Breast epithelium (tissue), 4 donors: ENCODE measurements at regions not wholly inside any gene's neighbourhood (a gene's known extent, or its start where the extent isn't known, plus 50 kb on each side); places are given as distances from the start of the nearest gene placed in this dataset.

ENCODE experiments used
- DNase-seq, 2 donors: peaks; one replicate each; pipeline ENCODE4 v3.0.0-alpha.2; 2019; ENCODE audit warnings: low spot score in 2 of 2
- H3K27ac ChIP-seq, 2 donors: fragments of 200-600 bp; sonication (generic) in 1 of 2; one replicate each; pipeline ENCODE4 v1.5.1; 2016 to 2019; ENCODE audit warnings: mild to moderate bottlenecking in 1 of 2
- H3K27me3 ChIP-seq, 2 donors: fragments of 200-600 bp; sonication (generic) in 1 of 2; one replicate each; pipeline versions ENCODE4 v1.5.1 to v1.6.0; 2017 to 2019; ENCODE audit warnings: control low read depth in 1 of 2, mild to moderate bottlenecking in 1 of 2
- H3K36me3 ChIP-seq: fragments of 200-600 bp; one replicate; pipeline ENCODE4 v1.5.1; 2019
- H3K4me1 ChIP-seq, 2 donors: fragments of 200-600 bp; sonication (generic); one replicate each; pipeline ENCODE4 v1.5.1; 2016 to 2019; ENCODE audit warnings: control low read depth in 1 of 2
- H3K4me3 ChIP-seq, 3 donors: fragments of 200-600 bp; sonication (generic); 1 replicate in 2 of 3; 2 replicates in 1 of 3; pipeline ENCODE4 v1.5.1; 2016 to 2019; ENCODE audit warnings: mild to moderate bottlenecking in 3 of 3, moderate library complexity in 2 of 3
- H3K9me3 ChIP-seq, 2 donors: fragments of 200-600 bp; sonication (generic) in 1 of 2; one replicate each; pipeline ENCODE4 v1.5.1; 2016 to 2019; ENCODE audit warnings: control low read depth in 1 of 2
- POLR2A ChIP-seq: fragments of 450-650 bp; IDR thresholded peaks from one replicate; pipeline ENCODE4 v1.6.1; 2016; ENCODE audit warnings: antibody characterized with exemption, mild to moderate bottlenecking, moderate library complexity
- POLR2AphosphoS5 ChIP-seq, 3 donors: sonication (generic); formaldehyde crosslinking; IDR thresholded peaks; one replicate each; pipeline ENCODE4 v1.6.1; 2017; ENCODE audit warnings: antibody characterized with exemption in 3 of 3
- intact Hi-C: fragments of 100-400 bp; cut with DNase I; formaldehyde crosslinking; loops from one replicate; pipeline ENCODE4 v1.15.1; 2023; ENCODE audit warnings: low total_unique reads
- TF ChIP-seq, protein P1 (sequence below), 3 donors: fragments of 450-650 bp; IDR thresholded peaks; one replicate each; pipeline ENCODE4 v1.5.1; 2016 to 2017; ENCODE audit warnings: antibody characterized with exemption in 3 of 3, mild to moderate bottlenecking in 3 of 3, moderate library complexity in 3 of 3

DNA sequence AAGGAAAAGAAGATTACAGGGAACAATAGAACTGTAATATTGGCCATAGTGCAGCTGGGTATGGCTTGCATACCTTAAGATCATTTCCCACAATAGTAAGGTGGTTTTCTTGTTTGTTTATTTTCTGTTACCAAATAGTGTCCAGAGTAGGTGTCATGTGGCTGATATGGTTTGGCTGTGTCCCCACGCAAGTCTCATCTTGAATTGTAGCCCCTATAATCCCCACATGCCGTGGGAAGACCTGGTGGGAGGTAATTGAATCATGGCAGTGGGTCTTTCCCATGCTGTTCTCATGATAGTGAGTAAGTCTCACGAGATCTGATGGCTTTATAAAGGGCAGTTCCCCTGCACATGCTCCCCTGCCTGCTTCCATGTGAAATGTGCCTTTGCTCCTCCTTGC is 190.1 kb downstream of the ICOS start:
- Histone ChIP-seq H3K9me3 (no peaks in the 10 kb centered on the region), H3K4me3 (no peak overlapping the region), H3K4me1 (no peaks in the 10 kb centered on the region), H3K27me3 (no peaks in the 10 kb centered on the region), H3K27ac (no peak overlapping the region), H3K36me3 (no peaks in the 10 kb centered on the region)
- intact Hi-C loops = loop anchor here (10.0 kb wide), 1 partner anchor 228 kb away; no protein-coding TSS in a partner anchor
- DNase-seq = no peak
- TF ChIP-seq POLR2A (no peak), POLR2AphosphoS5 (IDR thresholded peaks at IDR 0.05) (no peak)
- TF ChIP-seq, protein P1, sequence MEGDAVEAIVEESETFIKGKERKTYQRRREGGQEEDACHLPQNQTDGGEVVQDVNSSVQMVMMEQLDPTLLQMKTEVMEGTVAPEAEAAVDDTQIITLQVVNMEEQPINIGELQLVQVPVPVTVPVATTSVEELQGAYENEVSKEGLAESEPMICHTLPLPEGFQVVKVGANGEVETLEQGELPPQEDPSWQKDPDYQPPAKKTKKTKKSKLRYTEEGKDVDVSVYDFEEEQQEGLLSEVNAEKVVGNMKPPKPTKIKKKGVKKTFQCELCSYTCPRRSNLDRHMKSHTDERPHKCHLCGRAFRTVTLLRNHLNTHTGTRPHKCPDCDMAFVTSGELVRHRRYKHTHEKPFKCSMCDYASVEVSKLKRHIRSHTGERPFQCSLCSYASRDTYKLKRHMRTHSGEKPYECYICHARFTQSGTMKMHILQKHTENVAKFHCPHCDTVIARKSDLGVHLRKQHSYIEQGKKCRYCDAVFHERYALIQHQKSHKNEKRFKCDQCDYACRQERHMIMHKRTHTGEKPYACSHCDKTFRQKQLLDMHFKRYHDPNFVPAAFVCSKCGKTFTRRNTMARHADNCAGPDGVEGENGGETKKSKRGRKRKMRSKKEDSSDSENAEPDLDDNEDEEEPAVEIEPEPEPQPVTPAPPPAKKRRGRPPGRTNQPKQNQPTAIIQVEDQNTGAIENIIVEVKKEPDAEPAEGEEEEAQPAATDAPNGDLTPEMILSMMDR (IDR thresholded peaks at IDR 0.05) = no peak

DNA sequence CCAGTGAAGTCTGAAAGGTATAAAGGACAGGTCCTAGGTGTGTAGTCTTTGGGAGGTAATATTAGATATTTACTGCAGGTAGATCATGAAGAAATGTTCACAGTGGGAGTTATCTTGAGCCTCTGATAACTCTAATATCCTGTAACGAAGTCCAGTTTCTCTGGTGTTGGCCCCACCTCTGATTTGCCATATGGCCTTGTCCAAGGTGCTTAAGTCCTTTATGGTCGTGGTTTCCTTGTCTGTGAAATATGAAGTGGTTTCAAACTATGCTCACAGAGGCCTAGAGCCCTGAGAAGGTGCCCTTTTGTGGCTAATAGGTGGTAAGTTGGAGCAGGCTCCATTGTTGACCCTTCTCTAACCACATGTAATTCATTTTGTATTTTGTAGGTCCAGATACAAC is 190.7 kb downstream of the ICOS start:
- no peak for TF ChIP-seq POLR2AphosphoS5 (IDR thresholded peaks at IDR 0.05)
- no peak for TF ChIP-seq POLR2A
- TF ChIP-seq, protein P1 (IDR thresholded peaks at IDR 0.05) = no peak
- Histone ChIP-seq H3K9me3 (no peaks in the 10 kb centered on the region), H3K36me3 (no peaks in the 10 kb centered on the region), H3K27ac (no peak overlapping the region), H3K4me1 (no peaks in the 10 kb centered on the region), H3K27me3 (no peaks in the 10 kb centered on the region), H3K4me3 (no peak overlapping the region)
- intact Hi-C loops = loop anchor here (10.0 kb wide), 1 partner anchor 228 kb away; no protein-coding TSS in a partner anchor
- DNase-seq = no peak

DNA sequence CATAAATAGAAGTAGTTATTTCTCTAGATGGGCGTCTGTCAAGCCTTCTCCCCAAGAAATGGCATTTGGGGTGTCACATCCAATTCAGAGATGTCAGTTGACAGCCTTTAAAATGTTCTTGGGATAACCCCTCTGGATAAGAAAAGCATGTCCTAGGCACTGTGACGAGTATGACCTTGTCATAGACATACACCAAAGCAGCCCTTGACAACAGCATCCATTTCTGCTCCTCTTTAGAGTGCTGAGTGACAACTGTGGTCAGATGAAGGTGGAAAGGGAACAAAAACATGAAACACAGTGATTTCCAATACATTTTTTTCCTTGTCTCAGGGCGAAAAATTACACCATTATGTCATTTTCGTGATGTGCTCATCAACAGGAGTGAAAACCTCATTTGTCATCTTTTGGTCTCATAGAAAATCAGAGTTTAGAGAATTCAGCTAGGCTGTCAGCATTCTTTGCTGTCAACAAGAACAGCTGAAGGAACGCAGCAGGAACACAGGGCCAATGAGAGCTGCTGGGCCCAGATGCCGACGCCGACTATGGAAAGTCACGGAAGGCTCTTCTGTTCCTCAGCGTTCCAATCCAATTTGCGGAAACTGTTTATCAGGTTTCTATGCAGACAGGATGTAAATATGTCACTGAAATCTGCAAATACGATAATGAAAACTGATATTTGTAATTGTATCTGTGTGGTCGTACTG is 193.2 kb downstream of the ICOS start:
- Histone ChIP-seq H3K36me3 (no peaks in the 10 kb centered on the region), H3K4me1 (no peaks in the 10 kb centered on the region), H3K4me3 (no peak overlapping the region), H3K27ac (no peak overlapping the region), H3K27me3 (no peaks in the 10 kb centered on the region), H3K9me3 (no peaks in the 10 kb centered on the region)
- no peak for DNase-seq
- TF ChIP-seq POLR2A = no peak
- no peak for TF ChIP-seq POLR2AphosphoS5 (IDR thresholded peaks at IDR 0.05)
- TF ChIP-seq, protein P1 (IDR thresholded peaks at IDR 0.05) = no peak
- intact Hi-C loops = loop anchor here (10.0 kb wide), 1 partner anchor 225 kb away; no protein-coding TSS in a partner anchor

DNA sequence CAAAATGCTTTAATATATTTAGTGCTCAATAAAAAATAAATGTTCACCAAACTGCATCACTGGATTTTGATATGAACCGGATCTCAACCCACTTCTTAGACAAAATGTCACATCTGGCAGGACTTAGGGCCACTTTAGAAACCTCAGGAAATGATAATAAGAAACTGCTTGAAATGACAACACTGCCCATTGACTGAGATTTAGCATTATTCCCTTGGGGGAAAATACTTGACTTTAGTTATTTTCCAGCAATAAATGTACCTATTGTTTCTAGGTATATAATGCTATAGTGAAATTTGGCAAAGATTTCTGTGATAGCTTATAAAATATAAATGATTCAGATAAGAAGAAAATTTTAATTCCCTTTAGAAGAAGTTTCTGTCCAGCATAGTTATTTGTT is 195.1 kb downstream of the ICOS start:
- Histone ChIP-seq H3K27me3 (no peaks in the 10 kb centered on the region), H3K9me3 (no peaks in the 10 kb centered on the region), H3K36me3 (no peaks in the 10 kb centered on the region), H3K4me3 (no peak overlapping the region), H3K4me1 (no peaks in the 10 kb centered on the region), H3K27ac (no peak overlapping the region)
- no peak for DNase-seq
- TF ChIP-seq, protein P1 (IDR thresholded peaks at IDR 0.05) = no peak
- TF ChIP-seq POLR2A = no peak
- TF ChIP-seq POLR2AphosphoS5 (IDR thresholded peaks at IDR 0.05) = no peak
- intact Hi-C loops = no loop called here

DNA sequence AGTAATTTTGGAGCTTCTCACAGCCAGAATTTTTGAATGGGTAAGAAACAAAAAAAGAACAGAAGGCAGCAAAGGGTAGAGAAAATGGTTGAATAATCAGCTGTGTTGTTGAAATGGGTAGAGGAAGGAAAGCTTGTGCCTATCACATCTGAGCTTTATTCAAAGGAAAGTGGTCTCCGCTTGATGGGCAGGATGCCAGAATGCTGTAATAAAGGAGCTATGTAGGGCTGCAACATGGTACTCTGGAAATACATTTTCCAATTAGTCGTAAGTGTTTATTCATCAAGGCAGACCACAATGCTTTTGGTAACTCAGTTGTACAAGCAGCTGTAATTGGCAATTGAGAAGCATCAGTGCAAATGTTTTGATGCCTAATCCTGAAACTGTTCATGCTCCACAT is 196.9 kb downstream of the ICOS start:
- DNase-seq = no peak
- Histone ChIP-seq H3K9me3 (no peaks in the 10 kb centered on the region), H3K36me3 (no peaks in the 10 kb centered on the region), H3K27ac (no peak overlapping the region), H3K4me3 (no peak overlapping the region), H3K4me1 (no peaks in the 10 kb centered on the region), H3K27me3 (no peaks in the 10 kb centered on the region)
- intact Hi-C loops = no loop called here
- TF ChIP-seq POLR2AphosphoS5 (IDR thresholded peaks at IDR 0.05) = no peak
- no peak for TF ChIP-seq POLR2A
- TF ChIP-seq, protein P1 (IDR thresholded peaks at IDR 0.05) = no peak
